ENCODE measurements at regions not wholly inside any gene's neighbourhood (a gene's known extent, or its start where the extent isn't known, plus 50 kb on each side); places are given as distances from the start of the nearest gene placed in this dataset.

GRCh38 chr5:18370531-18370930 is 736.3 kb downstream of the TAF11L14 start:
- Histone ChIP-seq H3K4me1 (peaks cover 7% of the 10 kb centered on the region), H3K27me3 (no peaks in the 10 kb centered on the region), H3K9me3 (no peaks in the 10 kb centered on the region), H3K36me3 (no peaks in the 10 kb centered on the region), H3K4me3 (ENCODE audit: low read depth, low read length) (no peak overlapping the region)
- no peak for TF ChIP-seq CTCF (IDR thresholded peaks at IDR 0.05; ENCODE audit: low read depth, low read length)
- no peak for DNase-seq

GRCh38 chr5:18375641-18376040 is 741.4 kb downstream of the TAF11L14 start:
- Histone ChIP-seq H3K9me3 (no peaks in the 10 kb centered on the region), H3K4me1 (peaks cover 8% of the 10 kb centered on the region), H3K4me3 (ENCODE audit: low read depth, low read length) (no peak overlapping the region), H3K27me3 (no peaks in the 10 kb centered on the region), H3K36me3 (no peaks in the 10 kb centered on the region)
- DNase-seq = peak; percentile 85
- no peak for TF ChIP-seq CTCF (IDR thresholded peaks at IDR 0.05; ENCODE audit: low read depth, low read length)

- Histone ChIP-seq H3K4me1 (peaks cover 8% of the 10 kb centered on the region), H3K27me3 (no peaks in the 10 kb centered on the region), H3K9me3 (no peaks in the 10 kb centered on the region), H3K36me3 (no peaks in the 10 kb centered on the region), H3K4me3 (ENCODE audit: low read depth, low read length) (no peak overlapping the region)
- no peak for DNase-seq
- no peak for TF ChIP-seq CTCF (IDR thresholded peaks at IDR 0.05; ENCODE audit: low read depth, low read length)
Measured at GRCh38 chr5:18378066-18378465, 743.8 kb downstream of the TAF11L14 start.

- Histone ChIP-seq H3K9me3 (no peaks in the 10 kb centered on the region), H3K4me3 (ENCODE audit: low read depth, low read length) (no peak overlapping the region), H3K36me3 (no peaks in the 10 kb centered on the region), H3K4me1 (peaks cover 8% of the 10 kb centered on the region), H3K27me3 (no peaks in the 10 kb centered on the region)
- no peak for DNase-seq
- TF ChIP-seq CTCF (IDR thresholded peaks at IDR 0.05; ENCODE audit: low read depth, low read length) = no peak
Measured at GRCh38 chr5:18379189-18379588, 744.9 kb downstream of the TAF11L14 start.

- Histone ChIP-seq H3K4me3 (ENCODE audit: low read depth, low read length) (no peak overlapping the region), H3K27me3 (no peaks in the 10 kb centered on the region), H3K4me1 (peaks cover 3% of the 10 kb centered on the region; the same call in 1 of the 2 replicates), H3K9me3 (no peaks in the 10 kb centered on the region), H3K36me3 (no peaks in the 10 kb centered on the region)
- TF ChIP-seq CTCF (IDR thresholded peaks at IDR 0.05; ENCODE audit: low read depth, low read length) = no peak
- no peak for DNase-seq
Measured at GRCh38 chr5:18380729-18381362, 746.6 kb downstream of the TAF11L14 start.

GRCh38 chr5:18393565-18394442 is 759.5 kb downstream of the TAF11L14 start:
- DNase-seq = peak; percentile 70
- H3K4me1 ChIP-seq = peaks cover 15% of the 10 kb centered on the region
- no peaks in the 10 kb centered on the region for H3K27me3 ChIP-seq
- H3K36me3 ChIP-seq = no peaks in the 10 kb centered on the region
- H3K4me3 ChIP-seq (ENCODE audit: low read depth, low read length) = no peak overlapping the region
- peak; percentile 94 for TF ChIP-seq CTCF (IDR thresholded peaks at IDR 0.05; ENCODE audit: low read depth, low read length)
- no peaks in the 10 kb centered on the region for H3K9me3 ChIP-seq
